ENCODE measurements at regions not wholly inside any gene's neighbourhood (a gene's known extent, or its start where the extent isn't known, plus 50 kb on each side); places are given as distances from the start of the nearest gene placed in this dataset.

GRCh38 chr17:77772461-77772897 lies 186.0 kb upstream of the TNRC6C start:
- peak; percentile 88 for TF ChIP-seq CTCF (IDR thresholded peaks at IDR 0.05; ENCODE audit: low read depth, low read length, poor library complexity, severe bottlenecking)
- TF ChIP-seq EZH2phosphoT487 (IDR thresholded peaks at IDR 0.05; ENCODE audit: borderline replicate concordance, low read length), result no peak
